A549 (cell line): ENCODE measurements at regions not wholly inside any gene's neighbourhood (a gene's known extent, or its start where the extent isn't known, plus 50 kb on each side); places are given as distances from the start of the nearest gene placed in this dataset.

Experiments
- CHD2 ChIP-seq: fragments of 150-350 bp; IDR thresholded peaks from 2 replicates; pipeline ENCODE4 v1.6.1; 2014; ENCODE audit warnings: low read length; ENCODE audit not compliant: partially characterized antibody
- CTCF ChIP-seq: fragments of >200 bp; sonication (Bioruptor Twin); formaldehyde crosslinking; IDR thresholded peaks from 3 replicates; pipeline ENCODE4 v1.5.1; 2016
- EP300 ChIP-seq, 2 experiments: fragments of >200 bp; sonication (Bioruptor Twin); formaldehyde crosslinking; IDR thresholded peaks; 2 replicates in 1 of 2; 3 replicates in 1 of 2; pipeline ENCODE4 v1.6.1; 2016 to 2017
- HDAC2 ChIP-seq: fragments of 200-600 bp; sonication (generic); IDR thresholded peaks from 2 replicates; pipeline ENCODE4 v1.6.1; 2016
- HOXB5 ChIP-seq: fragments of 250-450 bp; sonication (Bioruptor Pico); IDR thresholded peaks from 2 replicates; pipeline ENCODE4 v1.5.0; 2020; ENCODE audit warnings: mild to moderate bottlenecking, moderate library complexity
- JUN ChIP-seq, 2 experiments: fragments of >200 bp; sonication (Bioruptor Twin); formaldehyde crosslinking; IDR thresholded peaks; 2 replicates in 1 of 2; 3 replicates in 1 of 2; pipeline ENCODE4 v1.6.1; 2016 to 2017
- JUNB ChIP-seq: fragments of >200 bp; sonication (Bioruptor Twin); formaldehyde crosslinking; IDR thresholded peaks from 2 replicates; pipeline ENCODE4 v1.6.1; 2016
- MAX ChIP-seq: IDR thresholded peaks from 2 replicates; pipeline ENCODE4 v1.6.1; 2012
- MYC ChIP-seq: IDR thresholded peaks from 2 replicates; pipeline ENCODE4 v1.6.1; 2012; ENCODE audit warnings: mild to moderate bottlenecking, inconsistent platforms, low read length, improper control_type of control experiment, borderline replicate concordance
- POLR2A ChIP-seq: IDR thresholded peaks from 2 replicates; pipeline ENCODE4 v1.6.1; 2012; ENCODE audit warnings: mild to moderate bottlenecking, low read length
- SMC3 ChIP-seq: fragments of >200 bp; sonication (Bioruptor Twin); formaldehyde crosslinking; IDR thresholded peaks from 3 replicates; pipeline ENCODE4 v1.6.1; 2018; ENCODE audit warnings: inconsistent platforms
- TF ChIP-seq, protein P1 (sequence below): IDR thresholded peaks from 2 replicates; pipeline ENCODE4 v1.6.1; 2012; ENCODE audit warnings: low read depth, borderline replicate concordance

GRCh38 chr21:15282665-15283064 lies 217.9 kb upstream of the NRIP1 start:
- TF ChIP-seq CTCF (no peak), EP300 (IDR thresholded peaks at IDR 0.05) (no peak), POLR2A (no peak), CHD2 (no peak), HDAC2 (no peak), SMC3 (no peak), HOXB5 (CRISPR knock-in tag) (no peak), MYC (no peak), MAX (no peak), JUNB (no peak), JUN (IDR thresholded peaks at IDR 0.05) (no peak)
- TF ChIP-seq, protein P1, sequence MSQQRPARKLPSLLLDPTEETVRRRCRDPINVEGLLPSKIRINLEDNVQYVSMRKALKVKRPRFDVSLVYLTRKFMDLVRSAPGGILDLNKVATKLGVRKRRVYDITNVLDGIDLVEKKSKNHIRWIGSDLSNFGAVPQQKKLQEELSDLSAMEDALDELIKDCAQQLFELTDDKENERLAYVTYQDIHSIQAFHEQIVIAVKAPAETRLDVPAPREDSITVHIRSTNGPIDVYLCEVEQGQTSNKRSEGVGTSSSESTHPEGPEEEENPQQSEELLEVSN, result no peak
